ENCODE measurements at regions not wholly inside any gene's neighbourhood (a gene's known extent, or its start where the extent isn't known, plus 50 kb on each side); places are given as distances from the start of the nearest gene placed in this dataset.
"Not testable (repeated sequence)": the region's sequence is repeated elsewhere in the genome, so short reads cannot be mapped to it uniquely, and the experiment has no call there.

DNA sequence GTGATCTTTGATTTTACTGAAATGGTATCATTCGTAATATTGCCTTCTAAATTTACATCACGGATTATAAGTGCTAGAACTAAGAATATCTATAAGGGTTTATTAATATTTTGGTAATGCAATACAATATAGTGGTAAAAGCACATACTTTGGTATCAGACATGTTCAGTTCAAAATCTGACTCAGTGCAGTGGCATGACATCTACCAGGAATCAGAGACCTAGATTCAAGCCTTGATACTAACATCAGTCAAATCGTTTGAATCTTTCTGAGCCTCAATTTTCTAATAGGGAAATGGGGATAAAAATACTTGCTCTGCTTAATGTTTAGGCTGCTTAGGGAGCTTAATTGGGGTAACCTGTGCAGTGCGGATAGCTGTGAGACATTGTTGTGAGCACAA, 488.0 kb downstream of the BCKDHB start:
- no peaks in the 10 kb centered on the region for H3K4me1 ChIP-seq (ENCODE audit: low read length)
- no peaks in the 10 kb centered on the region for H3K36me3 ChIP-seq (replicated peaks; ENCODE audit: low read depth, low read length)
- H2AFZ ChIP-seq (ENCODE audit: low read depth, low read length) = no peak overlapping the region
- no peak overlapping the region for H3K4me2 ChIP-seq (ENCODE audit: low read length)
- H3K27me3 ChIP-seq (ENCODE audit: low read depth, low read length) = no peaks in the 10 kb centered on the region
- no peak overlapping the region for H3K9ac ChIP-seq (ENCODE audit: low read length)
- H3K79me2 ChIP-seq (ENCODE audit: low read length) = no peaks in the 10 kb centered on the region
- H3K4me3 ChIP-seq (ENCODE audit: low read length) = no peak overlapping the region
- no peak overlapping the region for H3K27ac ChIP-seq (ENCODE audit: low read length)
- no peaks in the 10 kb centered on the region for H4K20me1 ChIP-seq (ENCODE audit: insufficient read depth, low read length)
- TF ChIP-seq EZH2phosphoT487 (IDR thresholded peaks at IDR 0.05; ENCODE audit: low read depth) (no peak), CTCF (IDR thresholded peaks at IDR 0.05; ENCODE audit: low read depth, low read length) (no peak)
- no peaks in the 10 kb centered on the region for H3K9me3 ChIP-seq (ENCODE audit: insufficient read depth, low read length)

GRCh38 chr6:80592436-80592835, 486.0 kb downstream of the BCKDHB start:
- H3K4me1 ChIP-seq (ENCODE audit: low read length) = no peaks in the 10 kb centered on the region
- no peaks in the 10 kb centered on the region for H3K27me3 ChIP-seq (ENCODE audit: low read depth, low read length)
- no peaks in the 10 kb centered on the region for H3K79me2 ChIP-seq (ENCODE audit: low read length)
- H3K9ac ChIP-seq (ENCODE audit: low read length) = no peak overlapping the region
- H3K36me3 ChIP-seq (replicated peaks; ENCODE audit: low read depth, low read length) = no peaks in the 10 kb centered on the region
- no peak overlapping the region for H2AFZ ChIP-seq (ENCODE audit: low read depth, low read length)
- no peaks in the 10 kb centered on the region for H3K9me3 ChIP-seq (ENCODE audit: insufficient read depth, low read length)
- H4K20me1 ChIP-seq (ENCODE audit: insufficient read depth, low read length) = no peaks in the 10 kb centered on the region
- no peak for TF ChIP-seq CTCF (IDR thresholded peaks at IDR 0.05; ENCODE audit: low read depth, low read length)
- TF ChIP-seq EZH2phosphoT487 (IDR thresholded peaks at IDR 0.05; ENCODE audit: low read depth) = no peak
- no peak overlapping the region for H3K4me2 ChIP-seq (ENCODE audit: low read length)
- no peak overlapping the region for H3K27ac ChIP-seq (ENCODE audit: low read length)
- no peak overlapping the region for H3K4me3 ChIP-seq (ENCODE audit: low read length)

GRCh38 chr6:80586242-80586641, 479.8 kb downstream of the BCKDHB start:
- H3K36me3 ChIP-seq (replicated peaks; ENCODE audit: low read depth, low read length) = no peaks in the 10 kb centered on the region
- H3K9me3 ChIP-seq (ENCODE audit: insufficient read depth, low read length) = 0 out of 2 replicates have a peak, but pooled peaks cover 6% of the 10 kb centered on the region
- TF ChIP-seq EZH2phosphoT487 (IDR thresholded peaks at IDR 0.05; ENCODE audit: low read depth) = no peak
- TF ChIP-seq CTCF (IDR thresholded peaks at IDR 0.05; ENCODE audit: low read depth, low read length) = no peak
- H4K20me1 ChIP-seq (ENCODE audit: insufficient read depth, low read length) = no peaks in the 10 kb centered on the region
- H3K27me3 ChIP-seq (ENCODE audit: low read depth, low read length) = no peaks in the 10 kb centered on the region
- no peak overlapping the region for H3K27ac ChIP-seq (ENCODE audit: low read length)
- no peak overlapping the region for H3K4me3 ChIP-seq (ENCODE audit: low read length)
- no peak overlapping the region for H3K9ac ChIP-seq (ENCODE audit: low read length)
- no peak overlapping the region for H2AFZ ChIP-seq (ENCODE audit: low read depth, low read length)
- no peaks in the 10 kb centered on the region for H3K4me1 ChIP-seq (ENCODE audit: low read length)
- no peak overlapping the region for H3K4me2 ChIP-seq (ENCODE audit: low read length)
- H3K79me2 ChIP-seq (ENCODE audit: low read length) = no peaks in the 10 kb centered on the region

DNA sequence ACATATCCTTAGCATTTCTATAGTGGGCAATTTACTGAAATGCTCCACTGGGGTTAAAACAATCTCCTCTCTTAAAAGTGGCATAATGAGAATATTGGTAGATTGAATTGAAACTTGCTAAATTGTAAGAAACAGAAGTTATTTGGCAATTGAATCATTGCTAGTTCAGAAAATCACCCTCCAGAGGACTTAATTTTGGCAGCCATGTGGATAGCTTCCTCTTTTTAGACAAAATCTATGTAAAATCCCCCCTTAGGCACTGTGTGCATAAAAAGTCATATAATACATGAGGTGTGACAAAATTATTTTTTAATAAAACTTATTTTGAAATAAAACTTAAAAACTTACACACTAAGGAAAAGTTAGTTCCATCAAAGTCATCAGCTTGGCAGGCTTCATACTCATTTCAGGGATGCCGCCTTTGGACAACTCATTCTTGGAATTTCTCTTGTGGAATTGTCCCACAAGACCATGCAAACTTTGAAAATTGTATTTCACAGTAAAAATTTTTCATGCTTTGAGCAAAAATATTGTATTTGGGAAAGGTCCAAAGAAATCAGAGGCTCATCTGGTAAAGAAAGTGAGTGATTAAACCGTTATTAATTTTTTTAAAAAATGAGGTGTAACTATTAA, 473.0 kb downstream of the BCKDHB start:
- Histone ChIP-seq H3K27ac (ENCODE audit: low read length) (no peak overlapping the region), H3K9me3 (ENCODE audit: insufficient read depth, low read length) (no peaks in the 10 kb centered on the region), H3K9ac (ENCODE audit: low read length) (no peak overlapping the region), H3K4me1 (ENCODE audit: low read length) (no peaks in the 10 kb centered on the region), H2AFZ (ENCODE audit: low read depth, low read length) (no peak overlapping the region), H3K4me3 (ENCODE audit: low read length) (no peak overlapping the region), H3K27me3 (ENCODE audit: low read depth, low read length) (no peaks in the 10 kb centered on the region), H3K79me2 (ENCODE audit: low read length) (no peaks in the 10 kb centered on the region), H3K4me2 (ENCODE audit: low read length) (no peak overlapping the region), H4K20me1 (ENCODE audit: insufficient read depth, low read length) (no peaks in the 10 kb centered on the region), H3K36me3 (replicated peaks; ENCODE audit: low read depth, low read length) (no peaks in the 10 kb centered on the region)
- no peak for TF ChIP-seq EZH2phosphoT487 (IDR thresholded peaks at IDR 0.05; ENCODE audit: low read depth)
- TF ChIP-seq CTCF (IDR thresholded peaks at IDR 0.05; ENCODE audit: low read depth, low read length) = no peak

GRCh38 chr6:80573320-80573719, 466.8 kb downstream of the BCKDHB start:
- not testable (repeated sequence) for H3K4me2 ChIP-seq (ENCODE audit: low read length); H4K20me1 ChIP-seq (ENCODE audit: insufficient read depth, low read length); H3K4me1 ChIP-seq (ENCODE audit: low read length); H3K4me3 ChIP-seq (ENCODE audit: low read length); H3K9me3 ChIP-seq (ENCODE audit: insufficient read depth, low read length); H3K9ac ChIP-seq (ENCODE audit: low read length); H2AFZ ChIP-seq (ENCODE audit: low read depth, low read length); H3K27ac ChIP-seq (ENCODE audit: low read length); H3K79me2 ChIP-seq (ENCODE audit: low read length); H3K36me3 ChIP-seq (replicated peaks; ENCODE audit: low read depth, low read length); H3K27me3 ChIP-seq (ENCODE audit: low read depth, low read length)
